Adrenal gland (tissue), 5 donors: ENCODE measurements at regions not wholly inside any gene's neighbourhood (a gene's known extent, or its start where the extent isn't known, plus 50 kb on each side); places are given as distances from the start of the nearest gene placed in this dataset.

ENCODE experiments used
- POLR2A ChIP-seq, 2 donors: fragments of 450-650 bp; IDR thresholded peaks; one replicate each; pipeline ENCODE4 v1.6.1; 2017; ENCODE audit warnings: antibody characterized with exemption in 2 of 2, mild to moderate bottlenecking in 2 of 2, moderate library complexity in 1 of 2
- TF ChIP-seq, protein P1 (sequence below), 6 experiments: fragments of 450-650 bp in 4 of 6; fragments of 200-600 bp in 2 of 6; sonication (generic) in 1 of 6; IDR thresholded peaks; 1 replicate in 5 of 6; 2 replicates in 1 of 6; pipeline versions ENCODE4 v1.5.1 to v1.8.0; 2016 to 2021; ENCODE audit warnings: antibody characterized with exemption in 6 of 6, mild to moderate bottlenecking in 2 of 6, moderate library complexity in 1 of 6
- donor health status: DM: no; HTN: no; CAD: no.

DNA sequence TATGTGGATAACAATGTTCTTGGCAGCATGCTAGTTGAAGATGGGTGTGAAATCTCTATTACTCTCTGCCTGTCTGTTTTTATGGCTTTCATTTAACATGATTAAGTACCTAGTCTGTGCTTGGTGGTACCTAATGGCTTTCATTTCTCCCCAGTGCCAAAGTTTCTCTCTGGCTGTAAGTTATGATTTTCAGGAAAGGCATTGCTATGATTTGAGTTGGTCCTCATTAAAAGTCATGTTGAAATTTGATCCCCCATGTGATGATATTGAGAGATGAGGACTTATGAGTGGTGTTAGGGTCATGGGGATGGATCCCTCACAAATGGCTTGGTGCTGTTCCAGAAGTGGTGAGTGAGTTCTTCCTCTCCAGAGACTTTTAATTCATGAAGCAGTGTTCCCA lies 162.4 kb upstream of the IL15 start:
- TF ChIP-seq POLR2A (IDR thresholded peaks at IDR 0.05), result no peak
- TF ChIP-seq, protein P1, sequence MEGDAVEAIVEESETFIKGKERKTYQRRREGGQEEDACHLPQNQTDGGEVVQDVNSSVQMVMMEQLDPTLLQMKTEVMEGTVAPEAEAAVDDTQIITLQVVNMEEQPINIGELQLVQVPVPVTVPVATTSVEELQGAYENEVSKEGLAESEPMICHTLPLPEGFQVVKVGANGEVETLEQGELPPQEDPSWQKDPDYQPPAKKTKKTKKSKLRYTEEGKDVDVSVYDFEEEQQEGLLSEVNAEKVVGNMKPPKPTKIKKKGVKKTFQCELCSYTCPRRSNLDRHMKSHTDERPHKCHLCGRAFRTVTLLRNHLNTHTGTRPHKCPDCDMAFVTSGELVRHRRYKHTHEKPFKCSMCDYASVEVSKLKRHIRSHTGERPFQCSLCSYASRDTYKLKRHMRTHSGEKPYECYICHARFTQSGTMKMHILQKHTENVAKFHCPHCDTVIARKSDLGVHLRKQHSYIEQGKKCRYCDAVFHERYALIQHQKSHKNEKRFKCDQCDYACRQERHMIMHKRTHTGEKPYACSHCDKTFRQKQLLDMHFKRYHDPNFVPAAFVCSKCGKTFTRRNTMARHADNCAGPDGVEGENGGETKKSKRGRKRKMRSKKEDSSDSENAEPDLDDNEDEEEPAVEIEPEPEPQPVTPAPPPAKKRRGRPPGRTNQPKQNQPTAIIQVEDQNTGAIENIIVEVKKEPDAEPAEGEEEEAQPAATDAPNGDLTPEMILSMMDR (IDR thresholded peaks at IDR 0.05), result no peak
